Activated CD4-positive, alpha-beta T cell treated with anti-CD3 and anti-CD28 coated beads for 24 hours (primary cell): ENCODE measurements at regions not wholly inside any gene's neighbourhood (a gene's known extent, or its start where the extent isn't known, plus 50 kb on each side); places are given as distances from the start of the nearest gene placed in this dataset.

Source experiments
- DNase-seq, 2 donors: peaks; one replicate each; pipeline ENCODE4 v3.0.0-alpha.2; 2020; ENCODE audit warnings: low read depth in 2 of 2

DNA sequence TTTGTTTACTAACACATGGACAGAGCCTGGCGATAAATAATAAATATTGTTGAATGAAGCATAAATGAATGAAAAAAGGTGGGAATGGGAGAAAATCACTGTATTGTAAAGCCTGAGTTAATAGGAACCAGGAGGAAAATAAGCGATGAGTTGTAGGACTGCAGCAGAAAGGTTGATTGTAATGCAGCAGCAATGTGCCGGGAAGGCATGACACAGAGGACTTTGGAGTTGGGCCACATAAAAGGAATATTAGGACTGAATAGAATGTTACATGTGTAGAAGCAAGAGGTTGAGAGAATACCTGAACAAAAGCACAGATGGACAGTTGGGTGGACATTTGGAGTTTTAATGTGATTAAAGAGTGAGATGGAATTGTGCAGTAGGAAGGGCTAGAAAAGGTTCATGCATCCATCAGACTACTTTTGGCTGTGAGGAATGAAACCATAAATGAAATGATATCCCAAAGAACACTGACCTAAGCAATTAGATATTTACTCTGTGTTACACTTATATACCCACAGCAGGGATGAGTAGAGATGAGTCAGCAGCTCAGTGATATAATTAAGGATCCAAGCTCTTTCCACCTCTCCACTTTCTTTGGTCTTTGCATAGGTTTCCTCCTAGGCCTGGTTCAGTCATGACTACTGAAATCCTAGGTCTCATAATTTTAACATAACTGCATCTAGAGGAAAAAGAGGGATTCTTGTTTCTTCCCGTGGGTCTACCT is 55.4 kb downstream of the CCER1 start:
- DNase-seq: no peak

DNA sequence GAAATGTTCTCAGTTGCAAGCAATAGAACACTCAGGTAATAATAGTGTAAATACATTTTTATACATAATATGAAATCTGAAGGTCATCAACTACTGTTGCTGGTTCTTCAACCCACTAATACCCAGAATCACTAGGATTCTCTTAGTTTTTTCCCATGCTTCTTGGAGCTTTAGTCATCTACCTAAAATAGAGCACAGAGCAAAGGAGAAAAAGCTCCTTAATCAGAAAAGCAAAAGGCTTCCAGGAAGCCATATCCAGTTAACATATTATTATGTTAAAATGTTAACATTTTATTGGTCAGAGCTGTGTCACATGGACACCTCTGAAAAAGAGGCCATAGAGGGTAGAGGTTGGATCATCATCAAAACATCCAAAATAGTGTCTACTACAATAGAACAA is 57.0 kb downstream of the CCER1 start:
- no peak for DNase-seq

DNA sequence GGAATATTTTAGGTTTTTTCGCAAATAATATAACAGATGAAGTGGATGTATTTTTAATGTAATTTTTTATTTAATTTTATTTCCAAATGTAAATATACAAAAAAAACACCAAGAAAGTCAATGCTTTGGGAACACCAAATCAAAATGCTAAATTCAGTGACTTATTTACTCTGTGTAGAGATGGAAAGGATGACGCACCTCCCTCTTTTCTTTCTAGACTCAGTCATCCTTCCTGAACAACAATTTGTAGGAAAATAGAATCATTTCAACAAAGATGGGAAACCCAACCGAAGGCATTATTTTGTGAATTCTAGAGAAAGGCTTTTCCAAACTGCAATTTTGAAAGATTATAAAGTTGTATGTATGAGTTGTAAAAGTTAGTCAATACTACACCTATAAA is 57.7 kb downstream of the CCER1 start:
- no peak for DNase-seq

DNA sequence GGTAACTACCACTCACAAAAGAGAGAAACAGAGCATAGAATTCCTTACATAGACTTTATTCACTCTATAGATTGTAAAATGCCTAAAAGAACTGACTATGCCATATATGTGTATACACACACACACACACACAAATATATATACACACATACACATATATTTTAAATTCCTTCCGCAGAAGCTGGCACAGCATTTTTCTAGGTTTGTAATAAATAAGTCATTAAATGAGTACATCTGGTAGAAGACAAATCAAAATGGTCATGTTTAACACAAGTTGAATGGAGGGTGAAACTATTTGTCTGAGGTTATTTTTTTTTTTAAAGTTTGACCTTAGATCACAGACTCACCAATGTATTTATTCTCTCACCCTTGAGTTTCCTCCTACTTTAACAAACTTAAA is 58.2 kb downstream of the CCER1 start:
- DNase-seq: no peak

DNA sequence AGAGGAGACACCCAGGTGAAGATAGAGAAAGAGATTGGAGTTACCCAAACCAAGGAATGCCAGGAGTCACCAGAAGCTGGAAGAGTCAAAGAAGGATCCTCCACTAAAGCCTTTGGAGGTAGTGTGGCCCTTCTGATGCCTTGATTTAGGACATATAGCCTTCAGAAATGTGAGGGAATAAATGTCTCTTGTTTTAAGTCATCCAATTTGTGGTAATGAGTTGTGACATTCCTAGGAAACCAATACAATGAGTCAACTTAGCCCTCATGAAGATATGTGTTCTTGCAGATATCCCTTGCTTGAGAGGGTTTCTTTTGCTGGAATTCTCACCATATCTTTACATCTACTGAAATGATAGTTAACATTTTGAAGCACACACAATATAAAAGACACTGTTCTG is 58.8 kb downstream of the CCER1 start:
- no peak for DNase-seq

DNA sequence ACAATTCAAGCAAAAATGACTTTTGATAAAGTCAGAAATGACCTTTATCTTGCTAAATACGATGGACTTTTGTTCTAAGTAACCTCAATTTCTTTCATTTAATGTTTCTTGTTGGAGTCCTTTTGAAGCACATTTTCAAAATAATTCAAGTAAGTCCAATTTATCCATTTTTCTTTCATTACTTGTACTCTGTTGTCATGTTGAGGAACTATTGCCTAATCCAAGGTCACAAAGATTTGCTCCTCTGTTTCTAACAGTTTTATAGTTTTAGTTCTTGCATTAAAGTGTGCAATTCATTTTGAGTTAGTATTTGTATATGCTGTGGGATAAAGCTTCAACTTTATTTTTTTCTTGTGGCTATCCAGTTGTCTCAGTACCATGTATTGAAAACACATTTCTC is 66.7 kb downstream of the CCER1 start:
- no peak for DNase-seq

DNA sequence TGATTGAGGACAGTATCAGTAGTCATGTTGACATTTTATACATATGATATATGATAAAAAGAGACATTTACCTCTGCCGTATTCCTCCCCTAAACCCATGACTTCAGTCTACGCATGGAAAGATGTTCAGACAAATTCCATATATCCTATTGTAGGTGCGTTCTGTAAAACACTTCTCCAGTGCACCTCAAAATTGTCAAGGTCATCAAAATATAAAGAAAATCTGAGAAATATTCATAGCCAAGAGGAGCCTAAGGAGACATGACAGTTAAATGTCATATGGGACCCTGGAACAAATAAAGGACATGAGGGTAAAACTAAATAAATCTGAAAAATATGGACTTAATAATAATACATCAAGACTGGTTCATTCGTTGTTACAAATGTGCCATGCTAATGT is 71.5 kb downstream of the CCER1 start:
- DNase-seq: no peak

DNA sequence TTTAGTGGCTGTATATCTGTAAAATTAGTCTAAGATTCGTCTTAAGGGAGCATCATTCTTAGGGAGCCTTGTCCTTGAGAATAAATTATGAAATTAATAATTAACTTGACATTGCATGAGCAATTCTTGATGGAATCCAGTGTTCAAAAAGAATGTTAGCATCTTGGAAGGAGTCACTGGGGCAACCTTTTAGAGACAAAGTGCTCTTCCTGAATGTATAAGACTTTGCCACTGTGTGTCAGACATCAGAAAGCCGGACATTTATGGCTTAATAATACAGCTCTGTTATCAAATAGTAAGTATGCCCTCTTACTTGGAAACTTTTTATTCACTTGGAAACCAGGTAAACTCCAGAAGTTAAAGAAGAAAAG is 83.3 kb downstream of the CCER1 start:
- no peak for DNase-seq

DNA sequence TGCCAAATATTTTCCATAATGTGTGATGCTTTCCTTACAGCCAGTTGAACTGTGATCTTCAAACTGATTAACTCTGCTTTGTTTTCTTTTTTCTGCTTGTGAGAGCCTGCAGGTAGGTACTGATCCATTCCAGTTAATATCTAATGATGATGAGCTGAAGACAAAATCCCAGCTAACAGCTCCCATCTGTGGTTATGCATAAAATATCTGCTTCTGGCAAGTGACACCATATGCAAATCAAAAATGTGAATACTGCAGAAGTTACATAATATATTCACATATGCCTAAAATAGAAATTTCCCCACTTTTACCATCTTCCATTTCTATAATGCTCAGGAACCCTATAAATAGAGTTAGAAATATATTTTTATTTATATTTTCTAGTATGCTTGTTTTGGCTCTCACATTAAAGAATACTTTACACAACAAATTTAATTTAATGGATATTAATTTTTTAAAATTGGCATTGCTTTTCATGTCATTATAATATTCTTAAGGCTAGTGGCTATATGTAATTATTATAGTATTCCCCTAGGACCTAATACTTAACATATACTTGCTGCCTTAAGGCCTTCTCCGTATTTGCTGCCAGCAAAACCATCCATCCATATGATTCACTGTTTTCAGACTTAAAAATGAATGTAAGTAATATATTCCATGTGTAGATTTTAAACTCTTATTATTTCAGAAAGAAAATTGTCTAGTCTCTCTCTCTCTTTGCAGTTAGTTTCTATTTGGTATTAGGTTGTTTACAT is 83.8 kb downstream of the CCER1 start:
- DNase-seq: no peak

DNA sequence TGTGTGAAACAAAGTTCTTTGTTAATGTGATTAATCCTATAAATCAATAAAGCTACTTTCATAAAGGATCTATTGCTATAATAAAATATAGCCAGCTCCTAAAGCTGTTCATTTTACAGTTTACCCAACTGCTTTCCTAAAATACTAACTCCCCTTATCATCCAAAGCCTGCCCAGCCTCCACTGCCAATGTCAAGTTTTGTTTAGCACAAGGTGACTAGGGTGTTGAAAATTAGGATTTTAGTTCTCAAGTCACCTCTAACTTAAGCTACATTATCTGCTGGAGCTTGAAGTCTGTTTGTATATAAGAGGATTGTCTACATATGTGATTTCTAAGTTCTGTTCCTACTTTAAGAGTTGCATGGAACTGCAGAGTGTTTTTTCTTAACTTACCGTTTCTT is 86.3 kb downstream of the CCER1 start:
- no peak for DNase-seq

DNA sequence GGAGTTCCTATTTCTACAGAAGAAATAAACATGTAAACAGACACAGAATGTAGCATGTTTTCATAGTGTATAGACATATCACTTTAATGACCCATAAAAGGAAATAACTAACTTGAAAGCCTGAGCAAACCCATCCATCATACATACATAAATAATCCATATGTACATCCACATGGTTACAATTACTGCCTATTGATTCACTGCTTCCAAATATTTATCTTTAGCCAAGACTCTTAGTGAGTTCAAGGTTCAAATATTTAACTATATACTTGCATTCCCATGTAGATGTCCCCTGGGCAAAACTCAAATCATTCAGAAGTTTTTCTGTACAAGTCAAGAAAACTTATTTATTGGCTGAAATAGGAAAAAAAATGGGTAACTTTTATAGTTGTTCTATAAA is 95.4 kb downstream of the CCER1 start:
- DNase-seq: no peak

DNA sequence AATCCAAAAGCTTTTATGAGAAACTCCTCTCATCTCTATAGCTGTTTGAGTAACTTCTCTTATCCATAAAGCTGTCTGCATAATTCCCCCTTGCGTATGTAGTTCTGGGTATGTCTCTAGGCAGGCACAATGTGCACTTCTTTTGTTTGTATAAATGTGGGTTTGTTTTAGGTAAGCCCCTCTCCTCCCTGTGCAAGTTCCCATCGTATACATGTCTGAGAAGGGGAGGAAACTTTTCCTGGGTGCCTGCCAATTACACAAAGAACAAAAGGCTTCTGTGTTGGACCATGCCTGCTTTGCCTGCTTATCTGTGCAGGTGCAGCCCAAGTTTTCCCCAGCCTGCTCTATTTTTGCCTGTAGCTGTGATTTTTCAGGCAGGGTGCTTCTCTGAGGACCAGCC is 96.7 kb downstream of the CCER1 start:
- no peak for DNase-seq

DNA sequence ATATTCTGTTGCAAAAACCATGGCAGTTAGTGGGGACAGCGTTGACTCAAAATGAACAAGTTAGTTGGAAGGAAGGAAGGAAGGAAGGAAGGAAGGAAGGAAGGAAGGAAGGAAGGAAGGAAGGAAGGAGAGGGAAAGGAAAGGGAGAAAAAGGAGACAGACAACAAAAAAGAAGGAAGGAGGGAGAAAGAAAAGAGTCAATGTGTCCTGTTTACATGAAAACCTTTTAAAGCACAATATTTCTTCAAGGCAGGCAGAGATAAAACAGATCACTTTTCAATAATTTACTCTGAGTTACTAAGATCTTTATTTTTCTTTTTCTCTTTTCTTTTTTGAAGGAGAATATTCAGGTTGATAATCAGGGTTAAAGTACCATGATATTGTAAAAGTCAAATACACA is 99.4 kb downstream of the CCER1 start:
- no peak for DNase-seq

DNA sequence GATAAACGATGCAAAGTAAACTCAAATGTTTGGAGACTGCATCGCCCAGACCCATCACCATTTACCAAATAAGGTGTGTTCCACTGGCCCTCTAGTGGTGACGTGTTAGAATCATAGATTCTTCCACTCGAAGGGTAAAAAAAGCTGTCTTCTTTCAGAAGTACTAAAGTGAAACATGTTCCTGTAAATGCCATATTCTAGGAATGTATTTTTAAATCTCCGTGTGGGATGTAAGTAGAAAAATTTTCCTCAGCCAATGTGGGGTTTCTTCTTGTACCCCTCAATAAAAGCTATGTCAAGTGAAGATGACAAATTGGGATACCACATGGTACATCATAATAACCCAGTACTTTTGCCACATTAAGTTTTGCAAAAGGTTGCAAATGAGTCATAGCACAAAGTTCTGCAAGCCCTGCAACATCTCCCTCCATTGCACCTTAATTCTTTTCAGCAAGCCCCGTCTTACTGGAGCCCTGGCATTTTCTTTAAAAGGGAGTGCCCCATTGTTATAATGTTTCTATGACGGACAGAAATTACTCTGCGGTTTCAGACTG is 100.8 kb downstream of the CCER1 start:
- DNase-seq: peak in 1 of 2 donors; percentile 1

DNA sequence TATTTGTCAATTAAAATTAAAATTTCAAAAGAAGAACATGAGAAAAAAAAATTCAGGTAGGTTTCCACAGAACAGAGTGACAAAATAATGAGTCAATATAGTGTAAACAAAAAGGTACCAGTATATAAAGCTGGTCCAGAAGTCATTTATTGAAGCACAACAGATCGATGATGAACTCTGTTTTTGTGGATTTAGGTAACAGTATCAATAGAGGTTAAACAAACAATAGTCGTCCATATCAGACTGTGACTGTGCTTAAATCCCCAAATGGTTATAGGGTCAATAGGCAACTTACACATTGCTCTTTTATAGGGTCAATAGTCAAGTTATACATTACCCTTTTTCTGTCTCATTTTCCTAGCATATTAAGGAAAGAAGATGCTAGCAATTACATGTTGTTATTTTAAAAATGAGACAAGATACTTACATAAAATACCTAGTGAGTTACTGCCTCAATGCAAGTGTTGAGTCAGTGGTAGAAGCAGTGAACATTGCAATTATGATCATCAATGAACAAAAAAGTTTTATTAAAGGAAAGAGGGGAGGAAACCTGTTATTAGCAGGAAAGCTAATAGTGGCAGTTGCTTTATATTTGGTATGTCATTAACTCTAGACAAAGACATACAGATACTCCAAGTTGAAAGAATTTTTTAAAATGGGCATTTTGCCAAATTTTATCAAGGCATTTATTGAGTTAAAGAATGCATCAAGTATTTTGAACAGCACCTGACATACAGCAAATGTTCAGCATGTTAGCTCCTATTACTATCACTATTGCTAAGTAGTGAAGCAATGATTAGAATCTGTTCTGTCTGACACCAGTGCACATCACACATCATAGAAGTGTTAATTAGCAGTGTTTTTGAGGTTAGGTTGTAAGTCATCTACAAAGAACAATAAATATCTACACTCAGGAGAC is 102.9 kb downstream of the CCER1 start:
- no peak for DNase-seq

DNA sequence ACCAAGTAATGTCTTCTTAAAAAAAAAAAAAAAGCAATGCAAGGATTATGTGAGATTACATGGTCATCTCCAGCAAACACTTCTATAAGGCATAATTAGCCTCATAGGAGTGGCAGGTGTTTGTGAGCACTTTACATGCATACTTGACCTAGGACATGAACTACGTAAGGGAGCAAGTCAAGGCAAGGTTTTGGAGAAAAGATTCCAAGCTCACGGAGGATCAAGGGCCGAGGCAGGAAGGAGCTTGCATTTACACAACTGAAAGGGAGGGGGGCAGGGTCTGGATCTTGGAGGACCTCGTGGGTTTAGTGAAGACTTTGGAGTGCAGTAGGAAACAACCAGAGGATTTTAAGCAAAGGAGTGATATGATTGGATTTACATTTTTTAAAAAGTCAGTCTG is 112.5 kb downstream of the CCER1 start:
- DNase-seq: no peak

DNA sequence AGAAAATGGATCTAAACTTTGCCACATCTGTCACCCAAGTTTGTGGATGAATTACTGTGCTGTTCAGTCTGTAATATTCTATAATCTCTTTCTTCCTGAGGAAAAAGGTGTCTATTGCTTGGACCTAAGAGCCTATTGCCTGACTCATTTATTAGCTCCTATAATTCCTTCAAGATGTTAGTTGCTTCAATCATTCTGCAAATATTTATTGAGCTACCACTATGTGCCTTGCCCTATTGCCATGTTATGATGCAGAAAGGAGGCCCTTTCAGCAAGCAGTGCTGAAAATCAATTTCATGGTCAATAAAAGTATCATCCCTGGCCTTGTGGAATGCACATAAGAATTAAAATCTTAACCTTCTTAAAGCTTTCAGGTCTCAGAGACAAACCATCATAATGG is 113.6 kb downstream of the CCER1 start:
- DNase-seq: no peak

DNA sequence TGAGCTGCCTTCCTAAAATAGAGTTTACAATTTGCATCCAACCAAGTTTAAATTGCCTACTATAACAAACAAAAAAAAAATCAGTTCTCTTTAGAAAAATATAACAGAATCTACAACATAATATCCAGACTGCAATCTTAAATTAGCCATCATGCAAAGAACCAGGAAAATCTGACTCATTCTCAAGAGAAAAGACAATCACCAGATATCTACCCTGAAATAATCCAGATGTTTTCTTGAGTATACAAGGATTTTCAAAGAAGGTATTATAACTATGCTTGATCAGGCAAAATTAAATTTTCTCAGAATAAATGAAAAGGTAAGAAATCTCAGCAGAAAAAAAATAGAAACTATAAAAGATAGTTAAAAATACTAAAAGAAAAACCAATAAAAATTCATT is 115.6 kb downstream of the CCER1 start:
- no peak for DNase-seq

DNA sequence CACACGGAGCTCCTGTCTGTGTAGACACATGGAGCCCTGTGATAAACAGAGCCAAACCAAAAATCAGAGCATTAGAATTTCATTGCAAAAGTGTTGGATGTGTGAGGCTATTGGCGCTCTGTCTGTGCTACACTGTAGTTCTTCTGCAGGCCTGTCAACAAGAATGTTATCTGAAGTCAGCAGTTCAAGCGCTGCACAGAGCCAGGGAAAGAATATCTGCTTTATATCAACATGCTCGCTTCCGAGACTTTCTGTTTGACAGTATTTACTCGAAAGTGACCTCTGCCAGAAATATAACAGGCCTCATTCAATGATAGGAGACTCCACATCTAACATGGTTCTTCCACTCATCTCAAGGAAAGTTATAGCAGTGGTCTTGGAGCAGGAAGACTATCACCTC is 118.3 kb downstream of the CCER1 start:
- no peak for DNase-seq

DNA sequence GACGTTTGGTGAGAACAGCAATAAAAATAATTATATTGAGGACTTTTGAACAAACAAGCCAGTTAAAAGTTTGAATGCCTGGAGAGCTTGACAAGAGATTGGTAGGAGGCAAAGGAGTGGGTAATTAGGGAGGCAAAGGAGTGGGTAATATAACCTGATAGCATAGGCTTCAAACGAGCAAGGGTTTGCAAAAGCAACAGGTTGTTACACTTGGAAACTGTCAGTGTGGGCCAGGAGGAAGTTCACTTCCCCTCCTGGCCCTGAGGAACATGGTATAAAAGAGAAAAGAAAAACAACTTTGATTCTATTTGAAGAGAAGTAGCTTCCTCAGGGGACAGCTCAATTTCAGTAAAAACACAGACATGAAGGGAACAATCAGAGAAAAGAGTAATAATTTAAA is 121.7 kb downstream of the CCER1 start:
- no peak for DNase-seq

DNA sequence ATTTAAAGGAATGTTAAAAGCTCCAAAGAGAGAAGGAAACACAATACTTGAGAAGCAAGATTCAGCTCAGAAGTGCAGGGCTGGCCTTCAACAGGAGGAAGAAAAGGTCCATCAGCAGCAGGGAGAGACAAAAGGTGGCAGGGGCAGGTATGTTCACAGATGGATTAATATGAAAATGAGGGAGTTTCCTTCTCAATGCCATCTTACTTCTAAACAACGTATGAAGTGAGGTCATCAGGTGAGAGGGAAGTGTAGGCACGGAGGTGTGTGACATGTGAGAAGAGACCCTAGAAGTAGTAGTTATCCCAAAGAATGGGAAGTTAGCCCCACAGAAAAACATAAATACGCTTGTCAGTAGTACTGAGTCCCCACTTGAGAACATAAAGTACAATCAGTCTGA is 122.5 kb downstream of the CCER1 start:
- DNase-seq: no peak

DNA sequence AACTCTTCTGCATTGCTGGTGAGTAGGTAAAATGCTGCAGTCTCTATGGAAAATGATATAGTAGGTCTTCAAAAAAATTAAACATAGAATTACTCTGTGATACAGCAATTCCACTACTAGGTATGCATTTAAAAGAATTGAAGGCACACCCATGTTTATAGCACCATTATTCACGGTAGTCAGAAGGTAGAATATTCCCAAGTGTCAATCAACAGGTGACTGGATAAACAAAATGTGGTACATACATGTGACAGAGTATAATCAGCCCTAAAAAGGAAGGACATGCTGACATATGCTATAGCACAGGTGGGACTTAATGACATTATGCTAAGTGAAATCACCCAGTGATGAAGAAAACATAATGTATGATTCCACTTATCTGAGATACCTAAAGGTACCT is 123.3 kb downstream of the CCER1 start:
- DNase-seq: no peak
